Mucosa of descending colon (tissue), 3 donors: ENCODE measurements at regions not wholly inside any gene's neighbourhood (a gene's known extent, or its start where the extent isn't known, plus 50 kb on each side); places are given as distances from the start of the nearest gene placed in this dataset.

Experiments used
- ATAC-seq: fragments of 200-7000 bp; cut with Tn5 transposase; one replicate; pipeline ENCODE4 v1.9.1; 2020; ENCODE audit warnings: mild to moderate bottlenecking, moderate library complexity
- DNase-seq, 3 donors: peaks; one replicate each; pipeline ENCODE4 v3.0.0-alpha.2; 2020
- H3K36me3 ChIP-seq: fragments of 200-600 bp; one replicate; pipeline ENCODE4 v1.8.0; 2021; ENCODE audit warnings: low read depth, mild to moderate bottlenecking
- H3K4me1 ChIP-seq: fragments of 200-600 bp; one replicate; pipeline ENCODE4 v1.8.0; 2021; ENCODE audit warnings: low read depth, mild to moderate bottlenecking
- H3K4me3 ChIP-seq: fragments of 200-600 bp; one replicate; pipeline ENCODE4 v1.8.0; 2021; ENCODE audit warnings: mild to moderate bottlenecking
- H3K9me3 ChIP-seq: fragments of 200-600 bp; one replicate; pipeline ENCODE4 v1.8.0; 2021; ENCODE audit warnings: mild to moderate bottlenecking
- CTCF ChIP-seq: fragments of 200-600 bp; IDR thresholded peaks from one replicate; pipeline ENCODE4 v1.8.0; 2022; ENCODE audit warnings: antibody characterized with exemption, mild to moderate bottlenecking
- intact Hi-C, 2 donors: fragments of 100-400 bp; cut with DNase I in 1 of 2; cut with micrococcal nuclease in 1 of 2; formaldehyde crosslinking; loops; one replicate each; pipeline versions ENCODE4 v1.11.0 to v1.11.1; 2022; cut with DNase I, micrococcal nuclease
- donor health status: DM: no; HTN: no; CAD: no; lungs with moderate emphysema.
- donor health status: DM: no; HTN: no; CAD: no.
- donor health status: DM: no; HTN: yes; CAD: no.

- H3K4me1 ChIP-seq, result no peaks in the 10 kb centered on the region
- no peaks in the 10 kb centered on the region for H3K36me3 ChIP-seq
- H3K4me3 ChIP-seq, result no peak overlapping the region
- DNase-seq (no peak), ATAC-seq (no peak)
- intact Hi-C loops, result no loop called here
- no peak for TF ChIP-seq CTCF
- H3K9me3 ChIP-seq, result no peaks in the 10 kb centered on the region
These were observed 616.1 kb upstream of the LRATD1 start for GRCh38 chr2:14016289-14016955.

- Histone ChIP-seq H3K4me3 (no peak overlapping the region), H3K36me3 (no peaks in the 10 kb centered on the region), H3K9me3 (no peaks in the 10 kb centered on the region), H3K4me1 (no peaks in the 10 kb centered on the region)
- intact Hi-C loops, result no loop called here
- no peak for DNase-seq
- no peak for TF ChIP-seq CTCF
- ATAC-seq, result no peak
These were observed 613.9 kb upstream of the LRATD1 start for GRCh38 chr2:14018620-14019019.

GRCh38 chr2:14023558-14023957 lies 609.0 kb upstream of the LRATD1 start:
- no peaks in the 10 kb centered on the region for H3K9me3 ChIP-seq
- ATAC-seq (no peak), DNase-seq (no peak)
- TF ChIP-seq CTCF, result no peak
- no peak overlapping the region for H3K4me3 ChIP-seq
- no peaks in the 10 kb centered on the region for H3K36me3 ChIP-seq
- intact Hi-C loops, result no loop called here
- H3K4me1 ChIP-seq, result no peaks in the 10 kb centered on the region

DNA sequence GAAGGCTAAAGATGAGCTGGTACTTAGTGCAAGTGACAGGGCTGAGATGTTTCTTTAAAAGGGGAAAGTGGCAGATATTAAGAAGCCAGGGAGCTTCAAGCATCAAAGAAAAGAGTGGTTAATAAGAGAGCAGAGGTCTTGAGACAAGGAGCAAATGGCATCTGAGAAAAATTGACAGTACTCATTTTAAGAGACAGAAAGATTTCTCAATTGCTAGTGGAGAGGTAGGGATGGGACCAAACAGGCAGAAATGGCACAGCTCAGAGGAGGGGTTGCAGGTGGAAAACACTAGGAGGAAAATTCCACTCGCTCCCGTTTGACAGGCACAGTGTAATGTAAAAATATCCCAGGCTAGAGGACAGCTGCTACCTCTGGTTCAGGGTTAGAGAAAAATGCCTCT lies 593.4 kb upstream of the LRATD1 start:
- H3K4me1 ChIP-seq, result no peaks in the 10 kb centered on the region
- intact Hi-C loops, result no loop called here
- no peaks in the 10 kb centered on the region for H3K9me3 ChIP-seq
- no peaks in the 10 kb centered on the region for H3K36me3 ChIP-seq
- ATAC-seq (no peak), DNase-seq (no peak)
- TF ChIP-seq CTCF, result no peak
- no peak overlapping the region for H3K4me3 ChIP-seq

GRCh38 chr2:14047491-14047890 lies 585.0 kb upstream of the LRATD1 start:
- intact Hi-C loops, result no loop called here
- DNase-seq (no peak), ATAC-seq (no peak)
- Histone ChIP-seq H3K36me3 (no peaks in the 10 kb centered on the region), H3K9me3 (no peaks in the 10 kb centered on the region), H3K4me1 (no peaks in the 10 kb centered on the region), H3K4me3 (no peak overlapping the region)
- no peak for TF ChIP-seq CTCF

GRCh38 chr2:14051401-14051800 lies 581.1 kb upstream of the LRATD1 start:
- ATAC-seq, result no peak
- Histone ChIP-seq H3K9me3 (no peaks in the 10 kb centered on the region), H3K4me1 (no peaks in the 10 kb centered on the region)

More at GRCh38 chr2:14051401-14051800, 581.1 kb upstream of the LRATD1 start:
- no peaks in the 10 kb centered on the region for H3K36me3 ChIP-seq
- DNase-seq, result no peak
- intact Hi-C loops, result no loop called here
- no peak for TF ChIP-seq CTCF
- H3K4me3 ChIP-seq, result no peak overlapping the region
